ENCODE measurements at regions not wholly inside any gene's neighbourhood (a gene's known extent, or its start where the extent isn't known, plus 50 kb on each side); places are given as distances from the start of the nearest gene placed in this dataset.

DNA sequence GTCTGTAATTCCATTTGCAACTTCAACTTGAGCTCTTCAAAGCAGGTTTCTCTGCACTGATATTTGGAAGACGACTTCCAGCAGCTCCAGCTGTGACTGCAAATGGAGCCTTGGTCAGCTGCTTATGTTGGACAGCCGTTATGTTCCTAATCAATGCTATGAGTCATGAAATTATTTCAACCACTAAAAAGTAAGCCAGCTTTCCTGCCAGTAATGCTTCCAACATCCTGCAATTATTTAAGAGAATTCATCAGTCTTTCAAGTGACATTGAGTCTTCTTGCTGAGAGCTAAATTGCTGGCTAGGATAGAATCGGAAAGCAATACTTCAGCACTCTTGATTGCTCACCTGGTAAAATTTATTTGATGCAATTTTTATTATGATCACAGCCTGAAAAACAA lies 375.7 kb downstream of the MMUT start:
- no peaks in the 10 kb centered on the region for H3K36me3 ChIP-seq (ENCODE audit: low read depth)
- intact Hi-C loops (cut with DNase I, micrococcal nuclease) = no loop called here
- H3K4me3 ChIP-seq = no peak overlapping the region
- no peaks in the 10 kb centered on the region for H3K9me3 ChIP-seq
- DNase-seq (no peak), ATAC-seq (no peak)
- H3K4me1 ChIP-seq (ENCODE audit: low read depth) = no peaks in the 10 kb centered on the region
- TF ChIP-seq, protein P1, sequence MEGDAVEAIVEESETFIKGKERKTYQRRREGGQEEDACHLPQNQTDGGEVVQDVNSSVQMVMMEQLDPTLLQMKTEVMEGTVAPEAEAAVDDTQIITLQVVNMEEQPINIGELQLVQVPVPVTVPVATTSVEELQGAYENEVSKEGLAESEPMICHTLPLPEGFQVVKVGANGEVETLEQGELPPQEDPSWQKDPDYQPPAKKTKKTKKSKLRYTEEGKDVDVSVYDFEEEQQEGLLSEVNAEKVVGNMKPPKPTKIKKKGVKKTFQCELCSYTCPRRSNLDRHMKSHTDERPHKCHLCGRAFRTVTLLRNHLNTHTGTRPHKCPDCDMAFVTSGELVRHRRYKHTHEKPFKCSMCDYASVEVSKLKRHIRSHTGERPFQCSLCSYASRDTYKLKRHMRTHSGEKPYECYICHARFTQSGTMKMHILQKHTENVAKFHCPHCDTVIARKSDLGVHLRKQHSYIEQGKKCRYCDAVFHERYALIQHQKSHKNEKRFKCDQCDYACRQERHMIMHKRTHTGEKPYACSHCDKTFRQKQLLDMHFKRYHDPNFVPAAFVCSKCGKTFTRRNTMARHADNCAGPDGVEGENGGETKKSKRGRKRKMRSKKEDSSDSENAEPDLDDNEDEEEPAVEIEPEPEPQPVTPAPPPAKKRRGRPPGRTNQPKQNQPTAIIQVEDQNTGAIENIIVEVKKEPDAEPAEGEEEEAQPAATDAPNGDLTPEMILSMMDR (IDR thresholded peaks at IDR 0.05) = no peak

GRCh38 chr6:49082611-49083010 lies 380.4 kb downstream of the MMUT start:
- intact Hi-C loops (cut with DNase I, micrococcal nuclease) = no loop called here

DNA sequence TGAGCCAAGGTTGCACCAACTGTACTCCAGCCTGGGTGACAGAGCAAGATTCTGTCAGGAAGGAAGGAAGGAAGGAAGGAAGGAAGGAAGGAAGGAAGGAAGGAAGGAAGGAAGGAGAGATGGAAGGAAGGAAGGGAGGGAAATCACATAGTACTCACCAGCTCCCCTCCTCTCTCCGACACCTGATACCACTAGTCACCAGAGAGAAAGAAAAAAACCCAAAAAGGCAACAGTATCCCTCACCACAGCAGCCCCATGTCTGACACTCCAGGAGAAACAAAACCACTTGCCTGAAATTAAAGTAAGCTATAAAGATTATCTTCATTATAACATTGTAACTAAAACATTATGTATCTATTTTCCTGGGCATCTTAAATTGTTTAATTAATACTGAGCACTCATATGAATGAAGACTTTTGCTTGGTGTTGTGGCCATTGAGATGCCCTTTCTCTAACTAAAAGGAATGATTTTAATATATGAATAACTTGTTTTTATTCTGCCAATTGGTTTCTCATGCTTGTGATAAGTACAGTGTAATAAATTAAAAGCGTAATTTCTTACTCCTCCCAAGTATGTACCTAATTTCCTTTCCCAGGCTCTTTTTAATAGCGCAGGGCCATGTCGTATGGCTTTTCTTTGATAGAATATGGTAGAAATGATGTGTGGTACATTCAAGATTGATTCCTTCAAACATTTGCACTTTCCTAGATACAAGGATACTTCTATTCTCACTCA lies 390.0 kb downstream of the MMUT start:
- no peak overlapping the region for H3K4me3 ChIP-seq
- H3K36me3 ChIP-seq (ENCODE audit: low read depth) = no peaks in the 10 kb centered on the region
- intact Hi-C loops (cut with DNase I, micrococcal nuclease) = no loop called here
- no peaks in the 10 kb centered on the region for H3K9me3 ChIP-seq
- ATAC-seq (no peak), DNase-seq (no peak)
- TF ChIP-seq, protein P1 (IDR thresholded peaks at IDR 0.05) = no peak
- H3K4me1 ChIP-seq (ENCODE audit: low read depth) = no peaks in the 10 kb centered on the region

More at GRCh38 chr6:49082611-49083010, 380.4 kb downstream of the MMUT start:
- TF ChIP-seq, protein P1 (IDR thresholded peaks at IDR 0.05) = no peak
- DNase-seq (no peak), ATAC-seq (no peak)
- H3K9me3 ChIP-seq = no peaks in the 10 kb centered on the region
- no peak overlapping the region for H3K4me3 ChIP-seq
- no peaks in the 10 kb centered on the region for H3K36me3 ChIP-seq (ENCODE audit: low read depth)
- no peaks in the 10 kb centered on the region for H3K4me1 ChIP-seq (ENCODE audit: low read depth)

GRCh38 chr6:49072146-49072545 lies 390.9 kb downstream of the MMUT start:
- Histone ChIP-seq H3K4me1 (ENCODE audit: low read depth) (no peaks in the 10 kb centered on the region), H3K4me3 (no peak overlapping the region), H3K9me3 (no peaks in the 10 kb centered on the region), H3K36me3 (ENCODE audit: low read depth) (no peaks in the 10 kb centered on the region)
- DNase-seq (no peak), ATAC-seq (no peak)
- TF ChIP-seq, protein P1 (IDR thresholded peaks at IDR 0.05) = no peak
- intact Hi-C loops (cut with DNase I, micrococcal nuclease) = no loop called here

GRCh38 chr6:49070411-49070810 lies 392.6 kb downstream of the MMUT start:
- TF ChIP-seq, protein P1 (IDR thresholded peaks at IDR 0.05) = no peak
- intact Hi-C loops (cut with DNase I, micrococcal nuclease) = no loop called here
- no peak for DNase-seq
- no peaks in the 10 kb centered on the region for H3K4me1 ChIP-seq (ENCODE audit: low read depth)
- no peaks in the 10 kb centered on the region for H3K9me3 ChIP-seq
- ATAC-seq = no peak
- H3K4me3 ChIP-seq = no peak overlapping the region
- H3K36me3 ChIP-seq (ENCODE audit: low read depth) = no peaks in the 10 kb centered on the region

Data from mucosa of descending colon (tissue), 3 donors.